HG03520 (cell line): ENCODE measurements at regions not wholly inside any gene's neighbourhood (a gene's known extent, or its start where the extent isn't known, plus 50 kb on each side); places are given as distances from the start of the nearest gene placed in this dataset.

ENCODE experiments used
- ATAC-seq: cut with Tn5 transposase; IDR thresholded peaks from one replicate; pipeline ENCODE4 v1.9.1; 2021; ENCODE audit warnings: mild to moderate bottlenecking, moderate library complexity; ENCODE audit not compliant: unreplicated experiment

- ATAC-seq = no peak
Measured at GRCh38 chr5:117266280-117266679, 691.7 kb upstream of the SEMA6A start.

- ATAC-seq = no peak
Measured at GRCh38 chr5:117263231-117263630, 688.6 kb upstream of the SEMA6A start.

- no peak for ATAC-seq
Measured at GRCh38 chr5:117262572-117263131, 688.0 kb upstream of the SEMA6A start.

GRCh38 chr5:117261948-117262571, 687.4 kb upstream of the SEMA6A start:
- ATAC-seq = no peak

GRCh38 chr5:117255211-117256027, 680.8 kb upstream of the SEMA6A start:
- ATAC-seq = no peak

- ATAC-seq = no peak
Measured at GRCh38 chr5:117252566-117252965, 677.9 kb upstream of the SEMA6A start.

- no peak for ATAC-seq
Measured at GRCh38 chr5:117249086-117249815, 674.6 kb upstream of the SEMA6A start.

- no peak for ATAC-seq
Measured at GRCh38 chr5:117246424-117246823, 671.8 kb upstream of the SEMA6A start.

- peak; percentile 42 for ATAC-seq
Measured at GRCh38 chr5:117245130-117245529, 670.5 kb upstream of the SEMA6A start.

- ATAC-seq = peak; percentile 47
Measured at GRCh38 chr5:117242028-117242427, 667.4 kb upstream of the SEMA6A start.

- ATAC-seq = no peak
Measured at GRCh38 chr5:117236941-117237340, 662.3 kb upstream of the SEMA6A start.

- no peak for ATAC-seq
Measured at GRCh38 chr5:117235786-117236185, 661.2 kb upstream of the SEMA6A start.

- no peak for ATAC-seq
Measured at GRCh38 chr5:117230375-117230774, 655.8 kb upstream of the SEMA6A start.

- no peak for ATAC-seq
Measured at GRCh38 chr5:117220730-117221129, 646.1 kb upstream of the SEMA6A start.

- no peak for ATAC-seq
Measured at GRCh38 chr5:117218789-117219188, 644.2 kb upstream of the SEMA6A start.

- ATAC-seq = no peak
Measured at GRCh38 chr5:117212866-117213265, 638.2 kb upstream of the SEMA6A start.

- no peak for ATAC-seq
Measured at GRCh38 chr5:117210796-117211195, 636.2 kb upstream of the SEMA6A start.

GRCh38 chr5:117209479-117209878, 634.9 kb upstream of the SEMA6A start:
- no peak for ATAC-seq

- ATAC-seq = no peak
Measured at GRCh38 chr5:117207088-117207668, 632.6 kb upstream of the SEMA6A start.

GRCh38 chr5:117205894-117206293, 631.3 kb upstream of the SEMA6A start:
- no peak for ATAC-seq
